Upper lobe of left lung (tissue), 6 donors: ENCODE measurements at regions not wholly inside any gene's neighbourhood (a gene's known extent, or its start where the extent isn't known, plus 50 kb on each side); places are given as distances from the start of the nearest gene placed in this dataset.
"Not testable (repeated sequence)": the region's sequence is repeated elsewhere in the genome, so short reads cannot be mapped to it uniquely, and the experiment has no call there.

Experiments
- ATAC-seq, 2 donors: fragments of 200-7000 bp; cut with Tn5 transposase; one replicate each; pipeline ENCODE4 v1.9.1; 2022; ENCODE audit warnings: mild to moderate bottlenecking in 2 of 2, moderate library complexity in 2 of 2; ENCODE audit not compliant: low FRiP score in 2 of 2
- DNase-seq, 2 donors: peaks; one replicate each; pipeline ENCODE4 v3.0.0-alpha.2; 2019 to 2020
- H3K27ac ChIP-seq, 4 donors: fragments of 200-600 bp; sonication (generic); one replicate each; pipeline ENCODE4 v1.5.1; 2016 to 2019
- H3K27me3 ChIP-seq, 4 donors: fragments of 200-600 bp; sonication (generic); one replicate each; pipeline ENCODE4 v1.5.1; 2017 to 2019
- H3K36me3 ChIP-seq, 4 donors: fragments of 200-600 bp; sonication (generic); one replicate each; pipeline ENCODE4 v1.5.1; 2016 to 2019
- H3K4me1 ChIP-seq, 4 donors: fragments of 200-600 bp; sonication (generic); one replicate each; pipeline ENCODE4 v1.5.1; 2018 to 2019
- H3K4me3 ChIP-seq, 4 donors: fragments of 200-600 bp; sonication (generic); one replicate each; pipeline ENCODE4 v1.5.1; 2017 to 2019; ENCODE audit warnings: mild to moderate bottlenecking in 2 of 4, moderate library complexity in 1 of 4
- H3K9me3 ChIP-seq, 4 donors: fragments of 200-600 bp; sonication (generic); one replicate each; pipeline ENCODE4 v1.5.1; 2018 to 2019
- EP300 ChIP-seq, 4 donors: sonication (generic); formaldehyde crosslinking; IDR thresholded peaks; one replicate each; pipeline ENCODE4 v1.5.1; 2017; ENCODE audit warnings: antibody characterized with exemption in 4 of 4, control low read depth in 2 of 4
- POLR2A ChIP-seq, 4 donors: fragments of 450-650 bp; IDR thresholded peaks; one replicate each; pipeline ENCODE4 v1.5.1; 2016 to 2017; ENCODE audit warnings: antibody characterized with exemption in 4 of 4, mild to moderate bottlenecking in 2 of 4
- POLR2AphosphoS5 ChIP-seq, 2 donors: sonication (generic); formaldehyde crosslinking; IDR thresholded peaks; one replicate each; pipeline ENCODE4 v1.5.1; 2017; ENCODE audit warnings: antibody characterized with exemption in 2 of 2
- WGBS, 2 donors: methylation state at CpG; one replicate each; pipeline ENCODE4 v1.1.5; 2017 to 2018; 5-methylcytosine and 5-hydroxymethylcytosine counted together
- small RNA-seq, 4 donors: library from RNA; depleted of rRNA; stranded (forward); fragments of <200 nt; gene quantifications; one replicate each; pipeline ENCODE3, GENCODE V24; 2016
- TF ChIP-seq, protein P1 (sequence below), 6 experiments: fragments of 450-650 bp in 4 of 6; fragments of 200-600 bp in 2 of 6; sonication (generic) in 2 of 6; IDR thresholded peaks; one replicate each; pipeline ENCODE4 v1.5.1; 2016 to 2019; ENCODE audit warnings: antibody characterized with exemption in 6 of 6
- donor health status: DM: no; HTN: no; CAD: no; lungs with moderate emphysema.
- donor health status: DM: no; HTN: yes; CAD: no; lungs with severe emphysema.

DNA sequence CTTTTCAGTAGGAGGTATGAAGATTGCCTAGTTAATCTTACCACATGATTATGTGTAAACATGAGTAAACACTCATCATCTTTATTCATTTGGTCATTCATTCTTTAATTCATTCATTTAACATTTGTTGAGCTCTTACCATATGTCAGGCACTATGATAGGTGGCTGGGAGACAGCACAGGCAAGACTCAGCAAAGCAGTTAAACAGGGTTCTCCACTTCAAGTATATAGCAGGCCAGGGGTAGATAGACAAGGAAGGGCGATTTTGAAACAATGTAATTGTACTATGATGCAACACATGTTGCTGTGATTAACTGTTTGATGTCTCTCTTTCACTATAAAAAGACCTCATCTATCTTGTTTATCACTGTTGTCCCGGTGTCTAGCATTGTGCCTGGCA is 84.3 kb upstream of the GPR101 start:
- Histone ChIP-seq H3K27me3 (no peaks in the 10 kb centered on the region), H3K4me3 (no peak overlapping the region), H3K9me3 (peaks cover 0 to 9% (median 0%) of the 10 kb centered on the region in 4 donors), H3K36me3 (no peaks in the 10 kb centered on the region), H3K27ac (no peak overlapping the region), H3K4me1 (no peaks in the 10 kb centered on the region)
- TF ChIP-seq POLR2AphosphoS5 (IDR thresholded peaks at IDR 0.05), result no peak
- TF ChIP-seq, protein P1, sequence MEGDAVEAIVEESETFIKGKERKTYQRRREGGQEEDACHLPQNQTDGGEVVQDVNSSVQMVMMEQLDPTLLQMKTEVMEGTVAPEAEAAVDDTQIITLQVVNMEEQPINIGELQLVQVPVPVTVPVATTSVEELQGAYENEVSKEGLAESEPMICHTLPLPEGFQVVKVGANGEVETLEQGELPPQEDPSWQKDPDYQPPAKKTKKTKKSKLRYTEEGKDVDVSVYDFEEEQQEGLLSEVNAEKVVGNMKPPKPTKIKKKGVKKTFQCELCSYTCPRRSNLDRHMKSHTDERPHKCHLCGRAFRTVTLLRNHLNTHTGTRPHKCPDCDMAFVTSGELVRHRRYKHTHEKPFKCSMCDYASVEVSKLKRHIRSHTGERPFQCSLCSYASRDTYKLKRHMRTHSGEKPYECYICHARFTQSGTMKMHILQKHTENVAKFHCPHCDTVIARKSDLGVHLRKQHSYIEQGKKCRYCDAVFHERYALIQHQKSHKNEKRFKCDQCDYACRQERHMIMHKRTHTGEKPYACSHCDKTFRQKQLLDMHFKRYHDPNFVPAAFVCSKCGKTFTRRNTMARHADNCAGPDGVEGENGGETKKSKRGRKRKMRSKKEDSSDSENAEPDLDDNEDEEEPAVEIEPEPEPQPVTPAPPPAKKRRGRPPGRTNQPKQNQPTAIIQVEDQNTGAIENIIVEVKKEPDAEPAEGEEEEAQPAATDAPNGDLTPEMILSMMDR (IDR thresholded peaks at IDR 0.05), result no peak
- TF ChIP-seq EP300 (IDR thresholded peaks at IDR 0.05), result no peak
- TF ChIP-seq POLR2A (IDR thresholded peaks at IDR 0.05), result no peak
- ATAC-seq (no peak), DNase-seq (peak in 1 of 2 donors; percentile 20)
- 36% methylated on average over 2 of the region's 2 CpGs for WGBS, 2 donors

DNA sequence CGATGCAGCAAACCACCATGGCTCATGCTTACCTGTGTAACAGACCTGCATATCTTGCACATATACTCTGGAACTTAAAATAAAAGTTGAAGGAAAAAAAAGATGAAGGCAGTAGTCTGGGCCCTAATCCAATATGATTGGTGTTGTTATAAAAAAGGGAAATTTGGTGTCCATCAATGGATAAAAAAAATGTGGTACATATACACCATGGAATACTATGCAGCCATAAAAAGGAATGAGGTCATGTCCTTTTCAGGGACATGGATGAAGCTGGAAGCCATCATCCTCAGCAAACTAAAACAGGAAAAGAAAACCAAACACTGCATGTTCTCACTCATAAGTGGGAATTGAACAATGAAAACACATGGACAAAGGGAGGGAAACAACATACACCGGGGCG is 74.1 kb upstream of the GPR101 start:
- H3K9me3 ChIP-seq, ATAC-seq, H3K36me3 ChIP-seq, H3K27ac ChIP-seq, H3K27me3 ChIP-seq, H3K4me1 ChIP-seq, DNase-seq, H3K4me3 ChIP-seq: not testable (repeated sequence)
- 92 to 96% methylated on average over 3 of the region's 3 CpGs for WGBS, 2 donors

DNA sequence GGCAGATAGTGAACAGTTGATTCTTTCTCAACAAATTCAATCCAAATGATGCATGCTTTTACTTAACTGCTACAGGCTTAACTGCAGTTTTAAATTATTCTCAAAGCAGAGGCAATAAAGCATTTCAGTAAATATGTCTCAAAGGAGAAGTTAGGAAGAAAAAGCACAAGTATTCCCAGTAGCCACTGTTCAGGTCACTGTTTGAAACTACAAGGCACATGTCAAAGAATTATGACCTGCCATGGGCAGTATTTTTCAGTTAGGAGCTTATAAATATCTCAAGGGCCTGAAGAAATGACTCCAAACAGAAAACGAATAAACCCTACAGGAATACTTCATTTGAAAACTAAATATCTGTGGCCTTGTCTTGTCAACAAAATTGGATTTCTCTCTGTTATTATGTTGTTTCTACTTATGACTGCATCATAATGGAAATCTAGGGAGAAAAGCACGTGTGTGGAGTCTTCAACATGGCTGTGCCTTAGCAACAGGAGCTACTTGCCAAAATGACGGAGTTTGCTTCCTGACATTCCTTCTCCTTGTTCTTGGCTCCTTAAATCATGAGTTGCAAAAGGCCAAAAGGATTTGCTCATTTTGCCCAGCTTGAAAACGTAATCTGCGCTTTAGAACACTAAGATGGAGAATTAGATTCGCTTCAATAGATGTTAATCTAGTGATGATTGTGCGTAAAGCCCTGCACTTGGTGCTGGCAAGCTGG is 67.6 kb upstream of the GPR101 start:
- DNase-seq, result no peak
- Histone ChIP-seq H3K27ac (no peak overlapping the region), H3K27me3 (no peaks in the 10 kb centered on the region), H3K4me3 (no peak overlapping the region), H3K4me1 (no peaks in the 10 kb centered on the region), H3K9me3 (no peaks in the 10 kb centered on the region), H3K36me3 (no peaks in the 10 kb centered on the region)
- TF ChIP-seq POLR2AphosphoS5 (IDR thresholded peaks at IDR 0.05) (no peak), EP300 (IDR thresholded peaks at IDR 0.05) (no peak), POLR2A (IDR thresholded peaks at IDR 0.05) (no peak)
- TF ChIP-seq, protein P1 (IDR thresholded peaks at IDR 0.05), result no peak
- 57 to 82% methylated on average over 7 of the region's 7 CpGs for WGBS, 2 donors
- ATAC-seq, result no peak

Small RNAs in the stretch of these regions (small RNA-seq; reads per million reads assigned to genes)
- 0 reads per million in 4 donors for gene AL355309.1
